GM23248 (cell line): ENCODE measurements at regions not wholly inside any gene's neighbourhood (a gene's known extent, or its start where the extent isn't known, plus 50 kb on each side); places are given as distances from the start of the nearest gene placed in this dataset.

Source experiments
- DNase-seq: peaks from one replicate; pipeline ENCODE4 v3.0.0-alpha.2; 2015
- H2AFZ ChIP-seq: fragments of 200-600 bp; sonication (generic); 2 replicates; pipeline ENCODE4 v1.6.1; 2016; ENCODE audit warnings: antibody characterized with exemption
- H3F3A ChIP-seq: fragments of 200-600 bp; sonication (generic); 2 replicates; pipeline ENCODE4 v1.6.1; 2016; ENCODE audit warnings: mild to moderate bottlenecking, antibody characterized with exemption, mixed run types; ENCODE audit not compliant: insufficient read depth
- H3K27ac ChIP-seq: fragments of 200-600 bp; sonication (generic); 2 replicates; pipeline ENCODE4 v1.5.1; 2016; ENCODE audit warnings: mild to moderate bottlenecking
- H3K27me3 ChIP-seq: fragments of 200-600 bp; sonication (generic); replicated peaks from 2 replicates; pipeline ENCODE4 v1.6.1; 2016; ENCODE audit warnings: mild to moderate bottlenecking; ENCODE audit not compliant: insufficient read depth
- H3K36me3 ChIP-seq: fragments of 200-600 bp; sonication (generic); 2 replicates; pipeline ENCODE4 v1.6.1; 2016; ENCODE audit warnings: low read depth, mild to moderate bottlenecking
- H3K4me1 ChIP-seq: fragments of 200-600 bp; sonication (generic); 2 replicates; pipeline ENCODE4 v1.6.1; 2016; ENCODE audit warnings: mild to moderate bottlenecking; ENCODE audit not compliant: insufficient read depth
- H3K4me2 ChIP-seq: fragments of 200-600 bp; sonication (generic); one replicate; pipeline ENCODE4 v1.6.1; 2016; ENCODE audit warnings: mild to moderate bottlenecking; ENCODE audit not compliant: unreplicated experiment
- H3K4me3 ChIP-seq: fragments of 200-600 bp; sonication (generic); 2 replicates; pipeline ENCODE4 v1.5.1; 2016; ENCODE audit warnings: mild to moderate bottlenecking
- H3K79me2 ChIP-seq: fragments of 200-600 bp; sonication (generic); 2 replicates; pipeline ENCODE4 v1.6.1; 2016; ENCODE audit warnings: mild to moderate bottlenecking; ENCODE audit not compliant: insufficient read depth
- H3K9ac ChIP-seq: fragments of 200-600 bp; sonication (generic); 2 replicates; pipeline ENCODE4 v1.6.1; 2016; ENCODE audit warnings: mild to moderate bottlenecking
- H3K9me2 ChIP-seq: fragments of 200-600 bp; sonication (generic); 2 replicates; pipeline ENCODE4 v1.6.1; 2016; ENCODE audit warnings: mixed run types, mild to moderate bottlenecking, moderate library complexity; ENCODE audit not compliant: insufficient read depth
- H3K9me3 ChIP-seq: fragments of 200-600 bp; sonication (generic); one replicate; pipeline ENCODE4 v1.6.1; 2017; ENCODE audit warnings: low read depth
- H4K20me1 ChIP-seq: fragments of 200-600 bp; sonication (generic); 2 replicates; pipeline ENCODE4 v1.6.0; 2016; ENCODE audit not compliant: insufficient read depth
- EZH2 ChIP-seq: fragments of 200-600 bp; sonication (generic); IDR thresholded peaks from 2 replicates; pipeline ENCODE4 v1.6.1; 2018; ENCODE audit warnings: antibody characterized with exemption, mild to moderate bottlenecking; ENCODE audit not compliant: insufficient read depth, poor library complexity, severe bottlenecking
- EZH2phosphoT487 ChIP-seq: fragments of 200-600 bp; sonication (generic); IDR thresholded peaks from 2 replicates; pipeline ENCODE4 v1.6.1; 2018; ENCODE audit warnings: antibody characterized with exemption, moderate library complexity, mild to moderate bottlenecking, low read depth; ENCODE audit not compliant: insufficient read depth
- WGBS, 2 experiments: methylation state at CpG; one replicate each; pipeline ENCODE4 v1.1.6; 2015 to 2017; ENCODE audit warnings: low lambda C conversion rate in 2 of 2, low coverage in 1 of 2; ENCODE audit errors: missing lambda C conversion rate in 2 of 2; 5-methylcytosine and 5-hydroxymethylcytosine counted together
- in situ Hi-C: fragments of 300-500 bp; cut with MboI; formaldehyde crosslinking; loops from 2 replicates; pipeline ENCODE4 v1.15.0; 2020

DNA sequence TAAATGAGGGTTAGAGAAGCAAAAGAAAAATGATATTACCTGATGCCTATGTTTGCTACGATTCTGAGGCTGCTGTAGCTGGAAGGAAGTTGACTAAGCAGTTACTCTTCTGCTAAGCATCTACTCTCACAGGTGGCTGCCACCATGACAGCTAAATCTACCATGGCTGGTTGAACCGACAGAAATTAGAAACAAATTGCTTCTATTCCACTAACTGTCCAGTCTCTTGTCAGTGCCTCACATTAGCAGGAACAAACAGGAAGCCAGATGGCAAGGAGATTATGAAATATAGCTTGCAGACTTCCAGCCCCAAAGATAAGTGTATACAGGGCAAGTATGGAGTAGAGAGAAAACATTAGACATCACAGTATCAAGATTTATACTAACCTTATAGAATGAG lies 59.4 kb upstream of the TMEM200A start:
- in situ Hi-C loops = loop anchor here (25.0 kb wide), 1 partner anchor 531 kb away; the partner anchor contains the start of gene SMLR1
- no peaks in the 10 kb centered on the region for H3K27me3 ChIP-seq
- DNase-seq = no peak
- no peaks in the 10 kb centered on the region for H3K9me3 ChIP-seq
- TF ChIP-seq EZH2 (no peak), EZH2phosphoT487 (no peak)
- H3K4me1 ChIP-seq = peaks cover 29% of the 10 kb centered on the region
- H3K4me3 ChIP-seq = no peak overlapping the region
- H3K27ac ChIP-seq = no peak overlapping the region
- no peaks in the 10 kb centered on the region for H4K20me1 ChIP-seq
- H3K9me2 ChIP-seq = no peaks in the 10 kb centered on the region; the same call in 1 of the 2 replicates
- no peak overlapping the region for H3K4me2 ChIP-seq
- WGBS, 2 experiments = 40 to 42% methylated on average over 2 of the region's 2 CpGs
- no peaks in the 10 kb centered on the region for H3K36me3 ChIP-seq
- no peak overlapping the region for H3K9ac ChIP-seq
- H3K79me2 ChIP-seq = no peaks in the 10 kb centered on the region
- no peak overlapping the region for H2AFZ ChIP-seq
- H3F3A ChIP-seq = peaks cover 14% of the 10 kb centered on the region

DNA sequence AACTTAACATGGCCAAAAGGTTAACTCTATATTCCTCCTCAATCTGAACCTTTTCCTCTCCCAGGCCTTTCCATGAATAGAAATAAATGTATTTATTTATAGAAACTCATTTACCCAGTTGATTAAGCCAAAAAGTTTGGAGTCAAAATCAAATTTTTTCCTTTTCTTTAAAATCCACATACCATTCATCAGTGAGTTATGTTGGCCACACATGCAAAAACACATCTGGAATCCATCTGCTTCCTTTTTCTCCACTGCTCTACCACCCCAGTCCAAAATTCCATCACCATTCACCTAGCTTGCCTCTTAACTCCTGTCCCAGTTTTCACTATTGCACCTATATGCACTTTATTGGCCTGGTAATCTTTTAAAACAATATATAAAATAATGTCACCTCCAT lies 62.4 kb upstream of the TMEM200A start:
- in situ Hi-C loops = loop anchor here (25.0 kb wide), 1 partner anchor 534 kb away; the partner anchor contains the start of gene SMLR1
- no peaks in the 10 kb centered on the region for H3K27me3 ChIP-seq
- no peak overlapping the region for H3K4me3 ChIP-seq
- DNase-seq = peak; percentile 69
- H3K4me2 ChIP-seq = peak overlapping the region; percentile 60
- no peaks in the 10 kb centered on the region for H3K36me3 ChIP-seq
- peaks cover 8% of the 10 kb centered on the region for H3F3A ChIP-seq
- H3K4me1 ChIP-seq = peaks cover 23% of the 10 kb centered on the region
- TF ChIP-seq EZH2 (no peak), EZH2phosphoT487 (no peak)
- H4K20me1 ChIP-seq = no peaks in the 10 kb centered on the region
- no peak overlapping the region for H3K27ac ChIP-seq
- H3K9me2 ChIP-seq = no peaks in the 10 kb centered on the region; the same call in 1 of the 2 replicates
- H3K9ac ChIP-seq = no peak overlapping the region
- H3K9me3 ChIP-seq = no peaks in the 10 kb centered on the region
- no peak overlapping the region for H2AFZ ChIP-seq
- no peaks in the 10 kb centered on the region for H3K79me2 ChIP-seq

DNA sequence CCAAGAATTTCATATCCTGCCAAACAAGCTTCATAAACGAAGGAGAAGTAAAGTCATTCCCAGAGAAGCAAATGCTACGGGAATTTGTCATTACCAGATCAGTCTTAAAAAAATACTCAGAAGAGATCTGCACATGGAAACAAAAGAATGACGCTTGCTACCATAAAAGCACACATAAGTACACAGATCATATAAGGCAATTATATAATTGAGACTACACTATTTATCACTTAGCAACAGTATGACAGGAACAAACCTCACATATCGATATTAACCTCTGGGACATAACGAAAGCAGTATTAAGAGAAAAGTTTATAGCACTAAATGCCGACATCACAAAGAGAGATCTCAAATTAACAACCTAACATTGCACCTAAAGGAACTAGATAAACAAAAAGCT lies 67.6 kb upstream of the TMEM200A start:
- H3F3A ChIP-seq = no peaks in the 10 kb centered on the region
- H3K9me2 ChIP-seq = no peaks in the 10 kb centered on the region
- in situ Hi-C loops = no loop called here
- no peak for DNase-seq
- no peaks in the 10 kb centered on the region for H3K36me3 ChIP-seq
- H3K27ac ChIP-seq = no peak overlapping the region
- no peaks in the 10 kb centered on the region for H3K79me2 ChIP-seq
- no peak overlapping the region for H3K9ac ChIP-seq
- no peaks in the 10 kb centered on the region for H3K27me3 ChIP-seq
- H3K4me3 ChIP-seq = no peak overlapping the region
- H4K20me1 ChIP-seq = no peaks in the 10 kb centered on the region
- H2AFZ ChIP-seq = no peak overlapping the region
- H3K4me2 ChIP-seq = no peak overlapping the region
- WGBS, 2 experiments = 91 to 94% methylated on average over 6 of the region's 6 CpGs
- no peaks in the 10 kb centered on the region for H3K9me3 ChIP-seq
- TF ChIP-seq EZH2 = no peak
- no peak for TF ChIP-seq EZH2phosphoT487
- peaks cover 10% of the 10 kb centered on the region for H3K4me1 ChIP-seq

DNA sequence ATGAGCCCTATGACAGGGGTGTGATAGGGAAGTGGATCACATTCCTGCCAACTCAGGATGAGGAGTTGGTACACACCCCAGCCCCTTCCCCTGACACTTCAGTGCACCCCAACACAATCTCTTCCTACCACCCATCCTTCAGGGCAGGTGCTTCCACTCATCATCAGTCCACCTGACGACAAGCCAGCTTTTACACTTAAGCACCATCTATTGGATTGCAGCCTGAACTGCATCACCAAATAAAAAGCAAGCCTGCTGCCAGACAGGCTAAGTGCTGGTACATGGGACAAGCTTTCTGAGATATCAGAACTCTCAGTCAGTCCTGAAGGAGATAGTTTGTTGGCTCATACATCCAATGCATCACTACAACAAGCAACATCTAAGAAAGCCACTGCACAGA lies 69.0 kb upstream of the TMEM200A start:
- Histone ChIP-seq H3F3A (no peaks in the 10 kb centered on the region), H3K9me3 (no peaks in the 10 kb centered on the region), H3K27ac (no peak overlapping the region), H2AFZ (no peak overlapping the region), H3K9ac (no peak overlapping the region), H3K79me2 (no peaks in the 10 kb centered on the region), H3K27me3 (no peaks in the 10 kb centered on the region), H4K20me1 (no peaks in the 10 kb centered on the region), H3K4me1 (0 out of 2 replicates have a peak, but pooled peaks cover 6% of the 10 kb centered on the region), H3K4me2 (no peak overlapping the region), H3K36me3 (no peaks in the 10 kb centered on the region), H3K4me3 (no peak overlapping the region), H3K9me2 (no peaks in the 10 kb centered on the region)
- DNase-seq = no peak
- in situ Hi-C loops = no loop called here
- 47 to 64% methylated on average over 1 of the region's 1 CpG for WGBS, 2 experiments
- no peak for TF ChIP-seq EZH2
- TF ChIP-seq EZH2phosphoT487 = no peak

DNA sequence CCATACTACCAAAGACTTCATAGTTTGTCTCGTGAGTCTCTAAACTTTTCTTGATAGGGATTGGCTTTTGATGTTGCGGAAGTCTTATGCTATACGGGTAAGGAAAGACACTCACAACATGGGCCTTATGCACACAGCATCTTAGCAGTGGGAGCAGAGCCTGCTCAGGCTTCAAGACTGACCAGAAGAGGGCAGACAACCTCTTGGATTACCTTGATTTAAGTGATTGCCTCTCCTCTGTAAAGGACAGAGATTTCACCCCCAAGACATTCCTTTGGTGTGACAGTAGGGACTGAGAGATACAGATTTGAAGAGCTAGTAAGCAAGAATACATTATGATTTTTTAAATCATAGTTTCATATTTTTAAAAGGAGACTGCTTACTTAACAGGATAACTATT lies 71.0 kb upstream of the SAMD3 start:
- no peak overlapping the region for H3K9ac ChIP-seq
- 58 to 79% methylated on average over 3 of the region's 3 CpGs for WGBS, 2 experiments
- no peaks in the 10 kb centered on the region for H3K79me2 ChIP-seq
- H2AFZ ChIP-seq = 0 out of 2 replicates have a peak overlapping the region, but pooled peaks have one; percentile 2
- H3K36me3 ChIP-seq = no peaks in the 10 kb centered on the region
- no peaks in the 10 kb centered on the region for H4K20me1 ChIP-seq
- no peaks in the 10 kb centered on the region for H3K27me3 ChIP-seq
- 0 out of 2 replicates have a peak, but pooled peaks cover 6% of the 10 kb centered on the region for H3K4me1 ChIP-seq
- DNase-seq = peak; percentile 79
- peak overlapping the region; percentile 25 for H3K4me2 ChIP-seq
- no peak overlapping the region for H3K4me3 ChIP-seq
- in situ Hi-C loops = no loop called here
- H3K27ac ChIP-seq = no peak overlapping the region
- TF ChIP-seq EZH2 (no peak), EZH2phosphoT487 (no peak)
- no peaks in the 10 kb centered on the region for H3F3A ChIP-seq
- H3K9me2 ChIP-seq = no peaks in the 10 kb centered on the region
- no peaks in the 10 kb centered on the region for H3K9me3 ChIP-seq
